HEK293 (cell line): ENCODE measurements at regions not wholly inside any gene's neighbourhood (a gene's known extent, or its start where the extent isn't known, plus 50 kb on each side); places are given as distances from the start of the nearest gene placed in this dataset.

Experiments used
- CTCF ChIA-PET: fragments of 350-600 bp; formaldehyde crosslinking; extraction: SDS; loops from one replicate; lab custom pipeline; 2021; ENCODE audit warnings: antibody characterized with exemption; lab: Yijun Ruan, JAX
- POLR2A ChIA-PET: fragments of 300-600 bp; formaldehyde crosslinking; extraction: SDS; loops from one replicate; lab custom pipeline; 2020; ENCODE audit warnings: antibody characterized with exemption, inconsistent platforms; lab: Yijun Ruan, JAX
- H3K27ac ChIP-seq: fragments of 200-500 bp; sonication (Bioruptor generic); 2 replicates; pipeline ENCODE4 v1.5.1; 2014; ENCODE audit warnings: low read depth, low read length, control low read depth, inconsistent platforms; ENCODE audit errors: extremely low read depth
- H3K36me3 ChIP-seq, 2 experiments: fragments of 200-500 bp in 1 of 2; sonication (Bioruptor generic) in 1 of 2; 1 replicate in 1 of 2; 2 replicates in 1 of 2; pipeline ENCODE4 v1.5.1; 2014 to 2017; ENCODE audit warnings: inconsistent platforms in 2 of 2, low read length in 2 of 2; ENCODE audit not compliant: control insufficient read depth in 2 of 2, insufficient read depth in 1 of 2
- H3K4me1 ChIP-seq: fragments of 200-500 bp; sonication (Bioruptor generic); 2 replicates; pipeline ENCODE4 v1.5.1; 2014; ENCODE audit warnings: mild to moderate bottlenecking, low read length, inconsistent platforms; ENCODE audit not compliant: control insufficient read depth, insufficient read depth
- H3K4me3 ChIP-seq: 2 replicates; pipeline ENCODE4 v1.5.1; 2011; ENCODE audit warnings: low read depth, mild to moderate bottlenecking, control low read depth, low read length, moderate library complexity
- H3K9me3 ChIP-seq: fragments of 200-500 bp; sonication (Bioruptor generic); 2 replicates; pipeline ENCODE4 v1.5.1; 2014; ENCODE audit warnings: low read depth, low read length, inconsistent platforms; ENCODE audit not compliant: control insufficient read depth, insufficient read depth
- FEZF1 ChIP-seq: fragments of 450-650 bp; formaldehyde crosslinking; IDR thresholded peaks from 2 replicates; pipeline ENCODE4 v1.5.1; 2016; ENCODE audit warnings: missing biosample characterization, missing genetic modification characterization
- HOXC10 ChIP-seq: sonication (generic); formaldehyde crosslinking; IDR thresholded peaks from 2 replicates; pipeline ENCODE4 v1.8.1; 2023; ENCODE audit warnings: mild to moderate bottlenecking, missing genetic modification reagents
- KLF7 ChIP-seq: fragments of 450-650 bp; formaldehyde crosslinking; IDR thresholded peaks from 2 replicates; pipeline ENCODE4 v1.5.1; 2016; ENCODE audit warnings: missing biosample characterization, missing genetic modification characterization, borderline replicate concordance
- KLF8 ChIP-seq: fragments of 450-650 bp; formaldehyde crosslinking; IDR thresholded peaks from 2 replicates; pipeline ENCODE4 v1.5.1; 2016; ENCODE audit warnings: missing biosample characterization, missing genetic modification characterization
- MYNN ChIP-seq: fragments of 450-650 bp; formaldehyde crosslinking; IDR thresholded peaks from 2 replicates; pipeline ENCODE4 v1.5.1; 2016; ENCODE audit warnings: missing biosample characterization, missing genetic modification characterization, borderline replicate concordance
- OSR2 ChIP-seq: fragments of 450-650 bp; formaldehyde crosslinking; IDR thresholded peaks from 2 replicates; pipeline ENCODE4 v1.5.1; 2016; ENCODE audit warnings: missing biosample characterization, missing genetic modification characterization
- SP3 ChIP-seq: fragments of 450-650 bp; formaldehyde crosslinking; IDR thresholded peaks from 2 replicates; pipeline ENCODE4 v1.5.1; 2016; ENCODE audit warnings: missing biosample characterization, missing genetic modification characterization
- WT1 ChIP-seq: fragments of 450-650 bp; formaldehyde crosslinking; IDR thresholded peaks from 2 replicates; pipeline ENCODE4 v1.5.1; 2016; ENCODE audit warnings: missing biosample characterization, missing genetic modification characterization
- ZNF10 ChIP-seq: fragments of 450-650 bp; formaldehyde crosslinking; IDR thresholded peaks from 2 replicates; pipeline ENCODE4 v1.5.1; 2017; ENCODE audit warnings: missing biosample characterization, missing genetic modification characterization
- ZNF112 ChIP-seq: fragments of 450-650 bp; formaldehyde crosslinking; IDR thresholded peaks from 2 replicates; pipeline ENCODE4 v1.5.0; 2017; ENCODE audit warnings: missing biosample characterization, missing genetic modification characterization
- ZNF121 ChIP-seq: fragments of 450-650 bp; formaldehyde crosslinking; IDR thresholded peaks from 2 replicates; pipeline ENCODE4 v1.5.1; 2016; ENCODE audit warnings: missing biosample characterization, missing genetic modification characterization
- ZNF16 ChIP-seq: fragments of 450-650 bp; formaldehyde crosslinking; IDR thresholded peaks from 2 replicates; pipeline ENCODE4 v1.5.1; 2016; ENCODE audit warnings: low read depth, missing biosample characterization, missing genetic modification characterization
- ZNF221 ChIP-seq: fragments of 450-650 bp; formaldehyde crosslinking; IDR thresholded peaks from 2 replicates; pipeline ENCODE4 v1.5.1; 2017; ENCODE audit warnings: missing biosample characterization, missing genetic modification characterization, borderline replicate concordance
- ZNF24 ChIP-seq: fragments of 450-650 bp; formaldehyde crosslinking; IDR thresholded peaks from 2 replicates; pipeline ENCODE4 v1.5.1; 2016; ENCODE audit warnings: missing biosample characterization, missing genetic modification characterization
- ZNF248 ChIP-seq: fragments of 450-650 bp; formaldehyde crosslinking; IDR thresholded peaks from 2 replicates; pipeline ENCODE4 v1.5.1; 2017; ENCODE audit warnings: missing biosample characterization, missing genetic modification characterization
- ZNF510 ChIP-seq: fragments of 450-650 bp; formaldehyde crosslinking; IDR thresholded peaks from 2 replicates; pipeline ENCODE4 v1.5.1; 2018; ENCODE audit warnings: mild to moderate bottlenecking, missing genetic modification characterization, missing biosample characterization; ENCODE audit not compliant: insufficient replicate concordance
- ZNF530 ChIP-seq: fragments of 450-650 bp; formaldehyde crosslinking; IDR thresholded peaks from 2 replicates; pipeline ENCODE4 v1.5.1; 2016; ENCODE audit warnings: low read depth, missing biosample characterization, missing genetic modification characterization
- ZNF549 ChIP-seq: fragments of 450-650 bp; IDR thresholded peaks from 2 replicates; pipeline ENCODE4 v1.5.1; 2018; ENCODE audit warnings: missing biosample characterization, missing genetic modification characterization, mild to moderate bottlenecking, inconsistent platforms, moderate library complexity
- ZNF560 ChIP-seq: fragments of 450-650 bp; formaldehyde crosslinking; IDR thresholded peaks from 2 replicates; pipeline ENCODE4 v1.5.1; 2017; ENCODE audit warnings: missing biosample characterization, missing genetic modification characterization, borderline replicate concordance
- ZNF561 ChIP-seq: fragments of 450-650 bp; IDR thresholded peaks from 2 replicates; pipeline ENCODE4 v1.5.1; 2018; ENCODE audit warnings: missing biosample characterization, missing genetic modification characterization, borderline replicate concordance
- ZNF624 ChIP-seq: fragments of 450-650 bp; formaldehyde crosslinking; IDR thresholded peaks from 2 replicates; pipeline ENCODE4 v1.5.1; 2017; ENCODE audit warnings: missing biosample characterization, missing genetic modification characterization
- ZNF792 ChIP-seq: fragments of 450-650 bp; formaldehyde crosslinking; IDR thresholded peaks from 2 replicates; pipeline ENCODE4 v1.5.1; 2016; ENCODE audit warnings: missing biosample characterization, missing genetic modification characterization
- TF ChIP-seq, protein P1 (sequence below): fragments of 450-650 bp; formaldehyde crosslinking; IDR thresholded peaks from 2 replicates; pipeline ENCODE4 v1.5.1; 2017; ENCODE audit warnings: missing biosample characterization, missing genetic modification characterization
- TF ChIP-seq, protein P2 (sequence below): fragments of 450-650 bp; formaldehyde crosslinking; optimal IDR thresholded peaks from 2 replicates; pipeline ENCODE3; 2016; ENCODE audit warnings: missing biosample characterization, mild to moderate bottlenecking, missing genetic modification characterization
- TF ChIP-seq, protein P3 (sequence below): fragments of 450-650 bp; formaldehyde crosslinking; IDR thresholded peaks from 2 replicates; pipeline ENCODE4 v1.5.1; 2016; ENCODE audit warnings: missing biosample characterization, missing genetic modification characterization
- TF ChIP-seq, protein P4 (sequence below): fragments of 450-650 bp; formaldehyde crosslinking; IDR thresholded peaks from 2 replicates; pipeline ENCODE4 v1.5.1; 2017; ENCODE audit warnings: missing biosample characterization, missing genetic modification characterization

DNA sequence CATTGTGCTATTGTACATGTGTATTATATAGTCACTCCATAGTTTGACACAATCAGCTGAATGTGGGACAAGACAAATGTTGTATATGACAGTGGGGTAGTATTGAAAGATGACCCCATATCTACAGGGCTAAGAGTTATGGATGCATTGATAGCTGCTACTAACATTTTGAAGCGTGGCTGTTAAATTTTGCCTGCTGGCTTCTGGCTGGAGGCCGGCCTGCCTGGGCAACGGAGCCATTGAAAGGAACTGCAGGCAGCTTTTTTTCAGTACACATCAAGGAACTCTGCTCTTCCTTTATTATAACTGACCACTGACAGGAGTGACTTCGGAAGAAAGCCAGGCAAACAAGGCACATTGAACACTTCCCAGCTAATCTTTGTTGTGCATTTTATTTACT is 76.1 kb upstream of the TMEM33 start (continued):
- TF ChIP-seq ZNF10 (no peak), ZNF549 (tag by site-specific recombination) (no peak), OSR2 (no peak), ZNF112 (tag by site-specific recombination) (no peak), ZNF510 (no peak), ZNF248 (no peak), ZNF624 (no peak), KLF7 (tag by site-specific recombination) (no peak), ZNF792 (tag by site-specific recombination) (no peak), ZNF221 (tag by site-specific recombination) (no peak)
- TF ChIP-seq, protein P1, sequence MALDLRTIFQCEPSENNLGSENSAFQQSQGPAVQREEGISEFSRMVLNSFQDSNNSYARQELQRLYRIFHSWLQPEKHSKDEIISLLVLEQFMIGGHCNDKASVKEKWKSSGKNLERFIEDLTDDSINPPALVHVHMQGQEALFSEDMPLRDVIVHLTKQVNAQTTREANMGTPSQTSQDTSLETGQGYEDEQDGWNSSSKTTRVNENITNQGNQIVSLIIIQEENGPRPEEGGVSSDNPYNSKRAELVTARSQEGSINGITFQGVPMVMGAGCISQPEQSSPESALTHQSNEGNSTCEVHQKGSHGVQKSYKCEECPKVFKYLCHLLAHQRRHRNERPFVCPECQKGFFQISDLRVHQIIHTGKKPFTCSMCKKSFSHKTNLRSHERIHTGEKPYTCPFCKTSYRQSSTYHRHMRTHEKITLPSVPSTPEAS (tag by site-specific recombination), result no peak
- TF ChIP-seq, protein P2, sequence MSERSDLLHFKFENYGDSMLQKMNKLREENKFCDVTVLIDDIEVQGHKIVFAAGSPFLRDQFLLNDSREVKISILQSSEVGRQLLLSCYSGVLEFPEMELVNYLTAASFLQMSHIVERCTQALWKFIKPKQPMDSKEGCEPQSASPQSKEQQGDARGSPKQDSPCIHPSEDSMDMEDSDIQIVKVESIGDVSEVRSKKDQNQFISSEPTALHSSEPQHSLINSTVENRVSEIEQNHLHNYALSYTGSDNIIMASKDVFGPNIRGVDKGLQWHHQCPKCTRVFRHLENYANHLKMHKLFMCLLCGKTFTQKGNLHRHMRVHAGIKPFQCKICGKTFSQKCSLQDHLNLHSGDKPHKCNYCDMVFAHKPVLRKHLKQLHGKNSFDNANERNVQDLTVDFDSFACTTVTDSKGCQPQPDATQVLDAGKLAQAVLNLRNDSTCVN (tag by site-specific recombination), result no peak

DNA sequence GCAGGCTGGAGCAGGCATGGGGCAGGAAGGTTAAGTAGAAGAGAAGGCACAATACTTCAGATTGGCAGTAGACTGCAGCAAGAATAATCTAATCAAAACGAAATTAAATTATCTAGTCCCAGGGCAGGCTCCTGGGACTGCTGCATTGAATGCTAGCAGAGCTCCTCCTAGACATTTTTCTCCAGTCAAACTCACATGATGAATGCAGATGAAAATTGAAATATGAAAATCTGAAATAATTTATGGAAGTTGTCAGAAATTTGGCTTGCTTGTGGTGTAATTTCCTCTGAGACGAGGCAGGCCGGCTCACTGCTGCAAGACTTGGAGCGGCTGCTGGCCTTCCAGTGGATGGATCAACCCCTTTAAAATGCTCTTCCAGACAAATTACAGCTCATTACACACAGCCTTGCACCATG is 78.0 kb upstream of the TMEM33 start:
- no peak overlapping the region for H3K4me3 ChIP-seq
- TF ChIP-seq, protein P3, sequence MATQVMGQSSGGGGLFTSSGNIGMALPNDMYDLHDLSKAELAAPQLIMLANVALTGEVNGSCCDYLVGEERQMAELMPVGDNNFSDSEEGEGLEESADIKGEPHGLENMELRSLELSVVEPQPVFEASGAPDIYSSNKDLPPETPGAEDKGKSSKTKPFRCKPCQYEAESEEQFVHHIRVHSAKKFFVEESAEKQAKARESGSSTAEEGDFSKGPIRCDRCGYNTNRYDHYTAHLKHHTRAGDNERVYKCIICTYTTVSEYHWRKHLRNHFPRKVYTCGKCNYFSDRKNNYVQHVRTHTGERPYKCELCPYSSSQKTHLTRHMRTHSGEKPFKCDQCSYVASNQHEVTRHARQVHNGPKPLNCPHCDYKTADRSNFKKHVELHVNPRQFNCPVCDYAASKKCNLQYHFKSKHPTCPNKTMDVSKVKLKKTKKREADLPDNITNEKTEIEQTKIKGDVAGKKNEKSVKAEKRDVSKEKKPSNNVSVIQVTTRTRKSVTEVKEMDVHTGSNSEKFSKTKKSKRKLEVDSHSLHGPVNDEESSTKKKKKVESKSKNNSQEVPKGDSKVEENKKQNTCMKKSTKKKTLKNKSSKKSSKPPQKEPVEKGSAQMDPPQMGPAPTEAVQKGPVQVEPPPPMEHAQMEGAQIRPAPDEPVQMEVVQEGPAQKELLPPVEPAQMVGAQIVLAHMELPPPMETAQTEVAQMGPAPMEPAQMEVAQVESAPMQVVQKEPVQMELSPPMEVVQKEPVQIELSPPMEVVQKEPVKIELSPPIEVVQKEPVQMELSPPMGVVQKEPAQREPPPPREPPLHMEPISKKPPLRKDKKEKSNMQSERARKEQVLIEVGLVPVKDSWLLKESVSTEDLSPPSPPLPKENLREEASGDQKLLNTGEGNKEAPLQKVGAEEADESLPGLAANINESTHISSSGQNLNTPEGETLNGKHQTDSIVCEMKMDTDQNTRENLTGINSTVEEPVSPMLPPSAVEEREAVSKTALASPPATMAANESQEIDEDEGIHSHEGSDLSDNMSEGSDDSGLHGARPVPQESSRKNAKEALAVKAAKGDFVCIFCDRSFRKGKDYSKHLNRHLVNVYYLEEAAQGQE (tag by site-specific recombination), result no peak
- no peak for TF ChIP-seq ZNF561
- no peak for TF ChIP-seq SP3
- TF ChIP-seq, protein P4, sequence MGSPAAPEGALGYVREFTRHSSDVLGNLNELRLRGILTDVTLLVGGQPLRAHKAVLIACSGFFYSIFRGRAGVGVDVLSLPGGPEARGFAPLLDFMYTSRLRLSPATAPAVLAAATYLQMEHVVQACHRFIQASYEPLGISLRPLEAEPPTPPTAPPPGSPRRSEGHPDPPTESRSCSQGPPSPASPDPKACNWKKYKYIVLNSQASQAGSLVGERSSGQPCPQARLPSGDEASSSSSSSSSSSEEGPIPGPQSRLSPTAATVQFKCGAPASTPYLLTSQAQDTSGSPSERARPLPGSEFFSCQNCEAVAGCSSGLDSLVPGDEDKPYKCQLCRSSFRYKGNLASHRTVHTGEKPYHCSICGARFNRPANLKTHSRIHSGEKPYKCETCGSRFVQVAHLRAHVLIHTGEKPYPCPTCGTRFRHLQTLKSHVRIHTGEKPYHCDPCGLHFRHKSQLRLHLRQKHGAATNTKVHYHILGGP (tag by site-specific recombination), result no peak
- no peak for TF ChIP-seq FEZF1 (tag by site-specific recombination)
- TF ChIP-seq KLF8, result no peak
- no peaks in the 10 kb centered on the region for H3K9me3 ChIP-seq
- H3K36me3 ChIP-seq, result no peaks in the 10 kb centered on the region
- ChIA-PET CTCF (interaction anchor here (0.5 kb wide), 1 partner anchor 1532 kb away, joined by 3 read pairs; no protein-coding TSS in a partner anchor), POLR2A (no interaction called here)
- H3K27ac ChIP-seq, result no peak overlapping the region
- no peaks in the 10 kb centered on the region for H3K4me1 ChIP-seq

DNA sequence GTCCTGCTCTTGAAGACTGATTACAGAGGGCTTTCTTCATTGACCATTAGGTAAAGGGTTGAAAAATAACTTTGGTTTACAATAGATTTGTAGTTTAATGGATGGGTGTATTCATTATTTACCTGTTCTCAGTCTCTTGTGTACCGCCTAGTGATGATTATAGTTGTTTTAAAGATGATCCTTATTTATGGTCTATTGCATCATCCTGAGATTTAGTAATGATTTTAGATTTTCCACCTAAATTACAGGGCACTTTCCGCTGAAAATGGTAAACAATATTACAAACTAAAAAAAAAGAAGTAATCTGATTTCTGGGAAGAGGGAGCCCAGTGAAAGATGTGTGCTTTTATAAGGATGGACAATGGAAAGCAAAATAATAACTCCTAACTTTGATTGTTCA is 78.4 kb upstream of the TMEM33 start:
- ChIA-PET CTCF (interaction anchor here (0.5 to 0.7 kb wide), 2 partner anchors 378 to 1531 kb away, joined by 3 to 5 read pairs; no protein-coding TSS in a partner anchor), POLR2A (no interaction called here)
- Histone ChIP-seq H3K27ac (no peak overlapping the region), H3K4me1 (no peaks in the 10 kb centered on the region), H3K36me3 (no peaks in the 10 kb centered on the region), H3K9me3 (no peaks in the 10 kb centered on the region)
- TF ChIP-seq ZNF16 (tag by site-specific recombination), result no peak
- no peak for TF ChIP-seq ZNF24
- TF ChIP-seq ZNF530 (tag by site-specific recombination), result no peak
- no peak for TF ChIP-seq HOXC10 (CRISPR knock-in tag)
- no peak for TF ChIP-seq ZNF560 (tag by site-specific recombination)
- no peak for TF ChIP-seq ZNF121 (tag by site-specific recombination)
- no peak for TF ChIP-seq WT1 (tag by site-specific recombination)
- TF ChIP-seq MYNN (tag by site-specific recombination), result no peak
- TF ChIP-seq, all 188 proteins: peak for 0
- no peak overlapping the region for H3K4me3 ChIP-seq
